HPDE6-E6E7 (cell line): ENCODE measurements at regions not wholly inside any gene's neighbourhood (a gene's known extent, or its start where the extent isn't known, plus 50 kb on each side); places are given as distances from the start of the nearest gene placed in this dataset.

ENCODE experiments used
- DNase-seq: peaks from one replicate; pipeline ENCODE4 v3.0.0; 2011; ENCODE audit warnings: missing footprints; ENCODE audit errors: extremely low spot score

GRCh38 chr6:67244037-67244436, 1391.0 kb upstream of the ADGRB3 start:
- no peak for DNase-seq

GRCh38 chr6:67237277-67237676, 1397.8 kb upstream of the ADGRB3 start:
- DNase-seq = no peak

- DNase-seq = no peak
Observed at GRCh38 chr6:67231092-67231491, 1404.0 kb upstream of the ADGRB3 start.

- DNase-seq = no peak
Observed at GRCh38 chr6:67224989-67225388, 1410.1 kb upstream of the ADGRB3 start.

- DNase-seq = no peak
Observed at GRCh38 chr6:67221226-67221625, 1413.9 kb upstream of the ADGRB3 start.

- DNase-seq = no peak
Observed at GRCh38 chr6:67219346-67219745, 1415.7 kb upstream of the ADGRB3 start.

- DNase-seq = no peak
Observed at GRCh38 chr6:67212584-67212983, 1422.5 kb upstream of the ADGRB3 start.

GRCh38 chr6:67210450-67210849, 1424.6 kb upstream of the ADGRB3 start:
- peak; percentile 16 for DNase-seq

- DNase-seq = no peak
Observed at GRCh38 chr6:67201563-67201962, 1433.5 kb upstream of the ADGRB3 start.

- DNase-seq = no peak
Observed at GRCh38 chr6:67200626-67201403, 1434.3 kb upstream of the ADGRB3 start.

GRCh38 chr6:67199425-67199824, 1435.7 kb upstream of the ADGRB3 start:
- no peak for DNase-seq

- DNase-seq = no peak
Observed at GRCh38 chr6:67190733-67191132, 1444.3 kb upstream of the ADGRB3 start.

GRCh38 chr6:67184405-67184804, 1450.7 kb upstream of the ADGRB3 start:
- no peak for DNase-seq

GRCh38 chr6:67175101-67175500, 1460.0 kb upstream of the ADGRB3 start:
- DNase-seq = no peak

GRCh38 chr6:67165606-67166005, 1458.6 kb upstream of the EYS start:
- no peak for DNase-seq

GRCh38 chr6:67160820-67161219, 1453.8 kb upstream of the EYS start:
- no peak for DNase-seq

GRCh38 chr6:67141005-67141404, 1434.0 kb upstream of the EYS start:
- no peak for DNase-seq

- no peak for DNase-seq
Observed at GRCh38 chr6:67133973-67134372, 1426.9 kb upstream of the EYS start.

GRCh38 chr6:67131827-67132226, 1424.8 kb upstream of the EYS start:
- DNase-seq = no peak

GRCh38 chr6:67129780-67130179, 1422.8 kb upstream of the EYS start:
- no peak for DNase-seq

GRCh38 chr6:67127041-67127440, 1420.0 kb upstream of the EYS start:
- DNase-seq = no peak

- DNase-seq = no peak
Observed at GRCh38 chr6:67121115-67121514, 1414.1 kb upstream of the EYS start.

- DNase-seq = no peak
Observed at GRCh38 chr6:67112120-67112519, 1405.1 kb upstream of the EYS start.

- DNase-seq = no peak
Observed at GRCh38 chr6:67102743-67103142, 1395.7 kb upstream of the EYS start.
